ENCODE measurements at regions not wholly inside any gene's neighbourhood (a gene's known extent, or its start where the extent isn't known, plus 50 kb on each side); places are given as distances from the start of the nearest gene placed in this dataset.

- no peak for DNase-seq (ENCODE audit: low read depth)
- H3K4me3 ChIP-seq (replicated peaks; ENCODE audit: low read depth, low read length) = no peak overlapping the region
- no peak for TF ChIP-seq CTCF (IDR thresholded peaks at IDR 0.05; ENCODE audit: low read length, missing control alignments)
These were observed 49.7 kb upstream of the FRMD1 start for GRCh38 chr6:168128631-168129291.
